Mesodermal cell (in vitro differentiated cells): ENCODE measurements at regions not wholly inside any gene's neighbourhood (a gene's known extent, or its start where the extent isn't known, plus 50 kb on each side); places are given as distances from the start of the nearest gene placed in this dataset.

Experiments
- H3K27ac ChIP-seq: 2 replicates; pipeline ENCODE4 v1.7.0; 2013; ENCODE audit warnings: mild to moderate bottlenecking, low read depth, low read length, moderate library complexity; ENCODE audit not compliant: severe bottlenecking
- H3K36me3 ChIP-seq: 2 replicates; pipeline ENCODE4 v1.7.1; 2013; ENCODE audit warnings: mild to moderate bottlenecking, low read length, moderate library complexity; ENCODE audit not compliant: control insufficient read depth, insufficient read depth
- H3K4me1 ChIP-seq: one replicate; pipeline ENCODE4 v1.7.1; 2013; ENCODE audit warnings: mild to moderate bottlenecking, low read length; ENCODE audit not compliant: insufficient read depth, control insufficient read depth, poor library complexity, severe bottlenecking
- H3K4me3 ChIP-seq: 2 replicates; pipeline ENCODE4 v1.7.0; 2013; ENCODE audit warnings: low read length, control low read depth, mild to moderate bottlenecking; ENCODE audit not compliant: insufficient read depth, poor library complexity, severe bottlenecking; ENCODE audit errors: extremely low read depth
- H3K9me3 ChIP-seq: 2 replicates; pipeline ENCODE4 v1.7.1; 2013; ENCODE audit warnings: mild to moderate bottlenecking, low read length, moderate library complexity; ENCODE audit not compliant: control insufficient read depth
- WGBS, 2 experiments: methylation state at CpG; one replicate each; pipeline ENCODE4 v1.1.5; 2013; ENCODE audit warnings: missing lambda C conversion rate in 2 of 2; ENCODE audit not compliant: insufficient coverage in 2 of 2; 5-methylcytosine and 5-hydroxymethylcytosine counted together

DNA sequence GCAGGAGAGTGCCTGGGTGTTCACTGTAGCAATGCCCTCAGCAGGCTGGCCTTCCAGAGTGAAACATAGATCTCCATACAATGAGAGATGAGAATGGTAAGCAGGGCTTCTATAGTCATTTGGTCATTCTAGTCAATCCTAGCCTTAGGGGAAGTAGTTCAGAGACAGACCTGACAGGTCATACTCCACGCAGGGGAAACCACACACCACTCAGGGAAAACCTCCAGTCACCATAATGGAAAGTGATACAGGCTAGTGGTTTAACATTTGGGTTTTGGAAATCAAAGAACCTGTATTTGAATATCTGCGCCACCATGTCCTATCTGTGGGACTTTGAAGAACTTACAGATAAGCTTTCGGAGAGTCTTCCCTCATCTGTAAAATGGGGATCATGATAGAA, 425.7 kb upstream of the PPP2R3A start:
- Histone ChIP-seq H3K36me3 (no peaks in the 10 kb centered on the region), H3K4me3 (no peak overlapping the region), H3K9me3 (no peaks in the 10 kb centered on the region), H3K27ac (no peak overlapping the region), H3K4me1 (no peaks in the 10 kb centered on the region)
- 100% methylated on average over 2 of the region's 3 CpGs for WGBS, 2 experiments

GRCh38 chr3:135549928-135550494, 415.5 kb upstream of the PPP2R3A start:
- H3K4me3 ChIP-seq, result no peak overlapping the region
- H3K9me3 ChIP-seq, result no peaks in the 10 kb centered on the region
- no peak overlapping the region for H3K27ac ChIP-seq
- H3K4me1 ChIP-seq, result no peaks in the 10 kb centered on the region
- WGBS, 2 experiments, result 89 to 100% methylated on average over 1 to 3 of the region's 4 CpGs
- H3K36me3 ChIP-seq, result no peaks in the 10 kb centered on the region

- WGBS, 2 experiments, result 100% methylated on average over 1 of the region's 2 CpGs
- Histone ChIP-seq H3K4me3 (no peak overlapping the region), H3K36me3 (no peaks in the 10 kb centered on the region), H3K9me3 (no peaks in the 10 kb centered on the region), H3K27ac (no peak overlapping the region), H3K4me1 (no peaks in the 10 kb centered on the region)
These were observed 409.4 kb upstream of the PPP2R3A start for GRCh38 chr3:135556174-135556573.

DNA sequence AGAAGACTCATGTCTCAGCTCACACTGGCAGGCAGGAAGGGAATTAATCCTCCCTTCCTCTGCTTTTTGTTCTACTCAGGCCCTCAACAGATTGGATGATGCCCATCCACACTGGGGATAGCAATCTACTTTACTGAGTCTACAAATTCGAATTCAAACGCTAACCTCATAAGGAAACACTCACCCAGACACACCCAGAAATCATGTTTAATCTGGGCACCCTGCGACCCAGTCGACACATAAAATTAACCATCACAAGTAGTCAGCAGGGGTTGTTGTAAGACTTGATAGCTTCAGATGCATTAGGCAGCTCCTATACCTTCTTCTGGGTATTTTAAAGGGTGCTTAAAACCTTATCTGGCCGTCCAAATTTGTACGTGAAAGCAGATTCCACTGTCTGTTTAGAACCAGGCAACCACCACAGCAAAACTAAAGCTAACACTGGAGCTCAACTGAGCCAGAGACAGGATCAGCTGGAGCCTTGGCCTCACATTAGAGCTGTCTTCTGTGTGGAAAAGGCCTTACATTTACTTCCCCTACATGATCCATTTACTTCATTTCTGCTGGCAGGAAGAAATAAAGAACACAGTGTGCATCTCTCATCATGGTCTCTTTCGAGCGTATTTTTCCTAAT, 407.3 kb upstream of the PPP2R3A start:
- Histone ChIP-seq H3K4me3 (no peak overlapping the region), H3K9me3 (no peaks in the 10 kb centered on the region), H3K36me3 (no peaks in the 10 kb centered on the region), H3K4me1 (no peaks in the 10 kb centered on the region), H3K27ac (no peak overlapping the region)
- WGBS, 2 experiments, result 88 to 89% methylated on average over 2 to 5 of the region's 8 CpGs

- H3K9me3 ChIP-seq, result no peaks in the 10 kb centered on the region
- no peak overlapping the region for H3K4me3 ChIP-seq
- no peak overlapping the region for H3K27ac ChIP-seq
- no peaks in the 10 kb centered on the region for H3K4me1 ChIP-seq
- no CpG with 5 or more reads among the region's 2 CpGs for WGBS, 2 experiments
- no peaks in the 10 kb centered on the region for H3K36me3 ChIP-seq
These were observed 406.6 kb upstream of the PPP2R3A start for GRCh38 chr3:135558906-135559305.

GRCh38 chr3:135559802-135560201, 405.7 kb upstream of the PPP2R3A start:
- Histone ChIP-seq H3K4me3 (no peak overlapping the region), H3K27ac (no peak overlapping the region), H3K4me1 (no peaks in the 10 kb centered on the region), H3K9me3 (no peaks in the 10 kb centered on the region), H3K36me3 (no peaks in the 10 kb centered on the region)
- 87 to 95% methylated on average over 4 to 5 of the region's 5 CpGs for WGBS, 2 experiments

GRCh38 chr3:135560847-135561246, 404.7 kb upstream of the PPP2R3A start:
- Histone ChIP-seq H3K4me1 (peaks cover 6% of the 10 kb centered on the region), H3K27ac (no peak overlapping the region), H3K4me3 (no peak overlapping the region), H3K36me3 (no peaks in the 10 kb centered on the region), H3K9me3 (no peaks in the 10 kb centered on the region)
- 70 to 100% methylated on average over 1 to 3 of the region's 4 CpGs for WGBS, 2 experiments

DNA sequence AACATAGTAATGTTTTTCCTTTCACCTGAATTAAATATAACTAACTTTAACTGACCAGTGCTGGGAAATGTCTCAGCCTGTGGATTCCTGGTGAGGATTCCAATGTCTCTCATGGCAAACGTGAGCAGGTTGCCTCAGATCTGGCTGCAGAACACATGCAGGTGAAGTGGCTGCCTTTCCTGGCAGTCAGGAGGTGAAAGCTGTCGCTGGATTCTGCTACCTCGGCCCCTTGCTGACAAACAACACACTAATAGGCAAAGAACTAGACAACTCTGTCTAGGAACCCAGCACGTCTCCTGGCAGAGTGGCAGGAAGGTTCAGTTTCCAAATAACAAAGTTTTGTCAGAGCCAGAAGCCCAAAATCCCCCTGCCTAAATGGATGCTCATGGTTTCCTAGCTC, 400.8 kb upstream of the PPP2R3A start:
- Histone ChIP-seq H3K9me3 (no peaks in the 10 kb centered on the region), H3K27ac (no peak overlapping the region), H3K36me3 (no peaks in the 10 kb centered on the region), H3K4me3 (no peak overlapping the region), H3K4me1 (peaks cover 6% of the 10 kb centered on the region)
- WGBS, 2 experiments, result 89 to 91% methylated on average over 2 to 4 of the region's 4 CpGs

DNA sequence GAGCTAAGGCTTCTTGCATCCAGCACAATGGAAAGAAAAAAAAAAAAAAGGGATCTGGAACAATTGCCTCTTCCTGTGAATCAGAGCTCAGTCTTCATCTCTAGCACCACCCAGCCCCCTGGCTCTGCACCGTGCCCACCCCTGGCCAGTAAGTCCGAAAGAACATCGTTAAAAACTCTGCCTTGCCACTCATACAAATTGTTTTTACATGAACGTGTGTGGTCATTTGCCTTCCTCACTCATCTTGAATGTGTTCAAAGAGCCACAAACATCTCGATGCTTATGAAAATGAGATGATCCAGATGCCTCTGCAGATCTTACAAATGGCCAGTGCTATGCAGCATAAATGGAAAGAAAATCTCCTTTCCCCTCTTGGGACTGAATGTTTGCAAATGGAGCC, 400.0 kb upstream of the PPP2R3A start:
- H3K4me1 ChIP-seq, result peaks cover 6% of the 10 kb centered on the region
- no peaks in the 10 kb centered on the region for H3K9me3 ChIP-seq
- H3K4me3 ChIP-seq, result no peak overlapping the region
- WGBS, 2 experiments, result 67 to 70% methylated on average over 4 to 5 of the region's 5 CpGs
- H3K36me3 ChIP-seq, result no peaks in the 10 kb centered on the region
- H3K27ac ChIP-seq, result no peak overlapping the region

- Histone ChIP-seq H3K27ac (no peak overlapping the region), H3K4me3 (no peak overlapping the region), H3K9me3 (no peaks in the 10 kb centered on the region), H3K36me3 (no peaks in the 10 kb centered on the region), H3K4me1 (peaks cover 6% of the 10 kb centered on the region)
- 78 to 97% methylated on average over 3 to 6 of the region's 7 CpGs for WGBS, 2 experiments
These were observed 398.3 kb upstream of the PPP2R3A start for GRCh38 chr3:135567223-135567622.

DNA sequence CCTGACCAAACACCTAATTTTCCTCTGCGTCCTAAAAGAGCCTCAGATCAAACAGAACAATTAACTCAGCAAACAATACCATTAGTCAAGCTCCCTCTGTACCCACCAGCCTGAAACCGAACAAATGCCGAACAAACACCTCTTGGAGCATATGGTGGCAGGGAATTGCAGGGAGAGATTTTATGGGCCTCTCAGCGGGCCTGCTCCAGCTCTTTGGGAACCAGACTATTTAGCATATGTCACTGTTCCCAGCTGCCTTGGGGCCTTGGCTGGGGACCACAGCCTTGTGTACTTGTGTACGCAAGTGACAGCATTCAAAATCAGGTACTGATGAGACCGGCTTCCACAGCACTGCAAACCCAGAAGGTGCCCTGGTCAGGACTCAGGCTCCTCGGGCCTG, 388.8 kb upstream of the PPP2R3A start:
- 81 to 82% methylated on average over 4 to 5 of the region's 7 CpGs for WGBS, 2 experiments
- Histone ChIP-seq H3K9me3 (peaks cover under 1% of the 10 kb centered on the region), H3K36me3 (no peaks in the 10 kb centered on the region)

More for the DNA sequence above, 388.8 kb upstream of the PPP2R3A start:
- H3K27ac ChIP-seq, result no peak overlapping the region
- H3K4me3 ChIP-seq, result no peak overlapping the region
- no peaks in the 10 kb centered on the region for H3K4me1 ChIP-seq
